HCT116 (cell line): ENCODE measurements at regions not wholly inside any gene's neighbourhood (a gene's known extent, or its start where the extent isn't known, plus 50 kb on each side); places are given as distances from the start of the nearest gene placed in this dataset.

Experiments
- ATAC-seq: fragments of 200-7000 bp; cut with Tn5 transposase; 2 replicates; pipeline ENCODE4 v1.9.1; 2020; ENCODE audit warnings: mild to moderate bottlenecking, moderate library complexity
- BruUV-seq: library from RNA; stranded (reverse); fragments of 400-500 nt; replicated peaks from 2 replicates; lab custom pipeline; 2021; lab: Mats Ljungman, UMichigan
- CTCF ChIA-PET: fragments of 300-600 bp; sonication (Branson Sonifier 250); formaldehyde crosslinking; loops from one replicate; lab custom pipeline; 2021; ENCODE audit warnings: antibody characterized with exemption; lab: Charles Lee
- POLR2A ChIA-PET: fragments of 300-600, 350-600 bp; sonication (Branson Sonifier 250); formaldehyde crosslinking; loops from one replicate; lab custom pipeline; 2021; ENCODE audit warnings: antibody characterized with exemption; lab: Charles Lee
- RAD21 ChIA-PET, 2 experiments: fragments of 300-600 bp; sonication (Branson Sonifier 250); formaldehyde crosslinking; loops; one replicate each; lab custom pipeline; 2023; ENCODE audit warnings: low total read pairs in 2 of 2; ENCODE audit not compliant: uncharacterized antibody in 2 of 2, unreplicated experiment in 2 of 2, low non-redundant PET in 1 of 2; lab: Charles Lee
- DNase-seq: peaks from one replicate; pipeline ENCODE4 v3.0.0-alpha.2; 2010; ENCODE audit warnings: low read depth, low spot score
- H2AFZ ChIP-seq: fragments of 200-600 bp; shearing (Covaris generic), sonication (generic); 2 replicates; pipeline ENCODE4 v1.6.1; 2017; ENCODE audit warnings: low read depth, mixed run types, mixed read lengths, antibody characterized with exemption, low read length; ENCODE audit not compliant: poor library complexity, severe bottlenecking
- H3K27ac ChIP-seq: 2 replicates; pipeline ENCODE4 v1.5.1; 2012; ENCODE audit warnings: low read depth, low read length
- H3K27me3 ChIP-seq: fragments of 200-600 bp; sonication (generic); 2 replicates; pipeline ENCODE4 v1.6.1; 2016; ENCODE audit warnings: mixed run types, low read length, mixed read lengths; ENCODE audit not compliant: insufficient read depth
- H3K36me3 ChIP-seq, 2 experiments: fragments of 200-500 bp in 1 of 2; fragments of 200-600 bp in 1 of 2; sonication (Bioruptor generic) in 1 of 2; sonication (generic) in 1 of 2; 2 replicates each; pipeline versions ENCODE4 v1.5.1 to v1.6.1; 2014 to 2016; ENCODE audit warnings: low read length in 2 of 2, inconsistent platforms in 1 of 2, mixed read lengths in 1 of 2, mixed run types in 1 of 2; ENCODE audit not compliant: insufficient read depth in 2 of 2, control insufficient read depth in 1 of 2
- H3K4me1 ChIP-seq, 2 experiments: fragments of 200-600 bp in 1 of 2; sonication (generic) in 1 of 2; 2 replicates each; pipeline versions ENCODE4 v1.5.1 to v1.6.1; 2012 to 2017; ENCODE audit warnings: low read length in 2 of 2, inconsistent platforms in 1 of 2, mild to moderate bottlenecking in 1 of 2, mixed read lengths in 1 of 2, mixed run types in 1 of 2, moderate library complexity in 1 of 2; ENCODE audit not compliant: insufficient read depth in 2 of 2, control insufficient read depth in 1 of 2
- H3K4me2 ChIP-seq: fragments of 200-600 bp; sonication (generic); 2 replicates; pipeline ENCODE4 v1.6.1; 2017; ENCODE audit warnings: mixed run types, low read length, mixed read lengths
- H3K4me3 ChIP-seq, 2 experiments: fragments of 200-600 bp in 1 of 2; sonication (generic) in 1 of 2; replicated peaks in 1 of 2; 2 replicates each; pipeline ENCODE4 v1.5.1; 2011 to 2016; ENCODE audit warnings: low read length in 2 of 2, control low read depth in 1 of 2, low read depth in 1 of 2, mild to moderate bottlenecking in 1 of 2, mixed read lengths in 1 of 2, mixed run types in 1 of 2
- H3K79me2 ChIP-seq: fragments of 200-600 bp; sonication (generic); 2 replicates; pipeline ENCODE4 v1.6.1; 2017; ENCODE audit warnings: mild to moderate bottlenecking, mixed run types, low read length, moderate library complexity, mixed read lengths; ENCODE audit not compliant: insufficient read depth
- H3K9ac ChIP-seq: fragments of 200-600 bp; sonication (generic); 2 replicates; pipeline ENCODE4 v1.6.1; 2016; ENCODE audit warnings: low read length, mixed read lengths
- H3K9me2 ChIP-seq: fragments of 200-600 bp; sonication (generic), shearing (Covaris generic); 2 replicates; pipeline ENCODE4 v1.6.1; 2017; ENCODE audit warnings: mixed run types, mild to moderate bottlenecking, moderate library complexity; ENCODE audit not compliant: insufficient read depth
- H3K9me3 ChIP-seq, 2 experiments: fragments of 200-500 bp in 1 of 2; fragments of 200-600 bp in 1 of 2; sonication (Bioruptor generic) in 1 of 2; sonication (generic) in 1 of 2; 2 replicates each; pipeline ENCODE4 v1.6.1; 2014 to 2017; ENCODE audit warnings: low read length in 2 of 2, mixed read lengths in 2 of 2, inconsistent platforms in 1 of 2, low read depth in 1 of 2, mild to moderate bottlenecking in 1 of 2, mixed run types in 1 of 2, moderate library complexity in 1 of 2; ENCODE audit not compliant: control insufficient read depth in 1 of 2, insufficient read depth in 1 of 2
- H4K20me1 ChIP-seq: fragments of 200-600 bp; sonication (generic), shearing (Covaris generic); 2 replicates; pipeline ENCODE4 v1.6.1; 2017; ENCODE audit warnings: mixed run types, mild to moderate bottlenecking, moderate library complexity; ENCODE audit not compliant: insufficient read depth
- CBX3 ChIP-seq: IDR thresholded peaks from 2 replicates; pipeline ENCODE4 v1.6.1; 2012; ENCODE audit warnings: low read depth
- CEBPB ChIP-seq: IDR thresholded peaks from 2 replicates; pipeline ENCODE4 v1.6.1; 2012; ENCODE audit warnings: low read depth
- ELF1 ChIP-seq: IDR thresholded peaks from 2 replicates; pipeline ENCODE4 v1.6.1; 2012; ENCODE audit warnings: low read depth, borderline replicate concordance
- FOSL1 ChIP-seq: IDR thresholded peaks from 2 replicates; pipeline ENCODE4 v1.6.1; 2012; ENCODE audit warnings: low read depth
- POLR2A ChIP-seq: IDR thresholded peaks from 2 replicates; pipeline ENCODE4 v1.7.0; 2011; ENCODE audit warnings: borderline replicate concordance; ENCODE audit not compliant: insufficient read depth, insufficient read length; ENCODE audit errors: extremely low read depth
- POLR2AphosphoS5 ChIP-seq: IDR thresholded peaks from 2 replicates; pipeline ENCODE4 v1.6.1; 2011; ENCODE audit warnings: mild to moderate bottlenecking, low read depth, low read length, moderate library complexity
- SIN3A ChIP-seq: IDR thresholded peaks from 2 replicates; pipeline ENCODE4 v1.6.1; 2012; ENCODE audit warnings: low read depth
- SP1 ChIP-seq: IDR thresholded peaks from 2 replicates; pipeline ENCODE4 v1.6.1; 2012; ENCODE audit warnings: low read depth
- SRF ChIP-seq: IDR thresholded peaks from 2 replicates; pipeline ENCODE4 v1.6.1; 2012; ENCODE audit warnings: low read depth
- TCF7L2 ChIP-seq: IDR thresholded peaks from 2 replicates; pipeline ENCODE4 v1.7.0; 2011; ENCODE audit warnings: borderline replicate concordance, inconsistent platforms; ENCODE audit not compliant: insufficient read depth, insufficient read length; ENCODE audit errors: extremely low read depth
- ZFX ChIP-seq: fragments of 450-650 bp; IDR thresholded peaks from 2 replicates; pipeline ENCODE4 v1.6.1; 2017
- intact Hi-C: fragments of 100-400 bp; cut with micrococcal nuclease; formaldehyde crosslinking; loops from 2 replicates; pipeline ENCODE4 v1.10.0; 2022
- TF ChIP-seq, protein P1 (sequence below): IDR thresholded peaks from 2 replicates; pipeline ENCODE4 v1.6.1; 2012; ENCODE audit warnings: low read depth
- TF ChIP-seq, protein P2 (sequence below): IDR thresholded peaks from 2 replicates; pipeline ENCODE4 v1.6.1; 2012
- TF ChIP-seq, protein P3 (sequence below): IDR thresholded peaks from 2 replicates; pipeline ENCODE4 v1.6.1; 2012
- TF ChIP-seq, protein P4 (sequence below), 3 experiments: fragments of 200-600 bp in 1 of 3; sonication (generic) in 1 of 3; IDR thresholded peaks in 2 of 3; conservative IDR thresholded peaks in 1 of 3; 2 replicates each; pipeline ENCODE4 v1.5.1; 2012 to 2017; ENCODE audit warnings: low read depth in 2 of 3, low read length in 2 of 3, antibody characterized with exemption in 1 of 3, borderline replicate concordance in 1 of 3, control low read depth in 1 of 3, mild to moderate bottlenecking in 1 of 3, mixed read lengths in 1 of 3, mixed run types in 1 of 3, moderate library complexity in 1 of 3; ENCODE audit not compliant: insufficient read depth in 1 of 3

- POLR2A ChIA-PET: no interaction called here
- Histone ChIP-seq H2AFZ (peak overlapping the region; percentile 98), H3K36me3 (no peaks in the 10 kb centered on the region), H3K4me1 (peaks cover 3 to 15% of the 10 kb centered on the region in 2 experiments; a peak in 2 of 4 replicates), H3K27ac (no peak overlapping the region), H3K4me2 (peak overlapping the region; percentile 83), H3K9me3 (no peaks in the 10 kb centered on the region), H3K27me3 (no peaks in the 10 kb centered on the region), H3K9me2 (no peaks in the 10 kb centered on the region), H3K4me3 (peak overlapping the region; percentile 36 to 58), H3K79me2 (no peaks in the 10 kb centered on the region), H4K20me1 (no peaks in the 10 kb centered on the region), H3K9ac (peak overlapping the region; percentile 33; the same call in 1 of the 2 replicates)
- CTCF ChIA-PET: no interaction called here
- intact Hi-C loops: no loop called here
- DNase-seq (no peak), ATAC-seq (no peak)
- BruUV-seq: no TSS peak
- RAD21 ChIA-PET: no interaction called here
- TF ChIP-seq, protein P1, sequence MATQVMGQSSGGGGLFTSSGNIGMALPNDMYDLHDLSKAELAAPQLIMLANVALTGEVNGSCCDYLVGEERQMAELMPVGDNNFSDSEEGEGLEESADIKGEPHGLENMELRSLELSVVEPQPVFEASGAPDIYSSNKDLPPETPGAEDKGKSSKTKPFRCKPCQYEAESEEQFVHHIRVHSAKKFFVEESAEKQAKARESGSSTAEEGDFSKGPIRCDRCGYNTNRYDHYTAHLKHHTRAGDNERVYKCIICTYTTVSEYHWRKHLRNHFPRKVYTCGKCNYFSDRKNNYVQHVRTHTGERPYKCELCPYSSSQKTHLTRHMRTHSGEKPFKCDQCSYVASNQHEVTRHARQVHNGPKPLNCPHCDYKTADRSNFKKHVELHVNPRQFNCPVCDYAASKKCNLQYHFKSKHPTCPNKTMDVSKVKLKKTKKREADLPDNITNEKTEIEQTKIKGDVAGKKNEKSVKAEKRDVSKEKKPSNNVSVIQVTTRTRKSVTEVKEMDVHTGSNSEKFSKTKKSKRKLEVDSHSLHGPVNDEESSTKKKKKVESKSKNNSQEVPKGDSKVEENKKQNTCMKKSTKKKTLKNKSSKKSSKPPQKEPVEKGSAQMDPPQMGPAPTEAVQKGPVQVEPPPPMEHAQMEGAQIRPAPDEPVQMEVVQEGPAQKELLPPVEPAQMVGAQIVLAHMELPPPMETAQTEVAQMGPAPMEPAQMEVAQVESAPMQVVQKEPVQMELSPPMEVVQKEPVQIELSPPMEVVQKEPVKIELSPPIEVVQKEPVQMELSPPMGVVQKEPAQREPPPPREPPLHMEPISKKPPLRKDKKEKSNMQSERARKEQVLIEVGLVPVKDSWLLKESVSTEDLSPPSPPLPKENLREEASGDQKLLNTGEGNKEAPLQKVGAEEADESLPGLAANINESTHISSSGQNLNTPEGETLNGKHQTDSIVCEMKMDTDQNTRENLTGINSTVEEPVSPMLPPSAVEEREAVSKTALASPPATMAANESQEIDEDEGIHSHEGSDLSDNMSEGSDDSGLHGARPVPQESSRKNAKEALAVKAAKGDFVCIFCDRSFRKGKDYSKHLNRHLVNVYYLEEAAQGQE: no peak
- no peak for TF ChIP-seq ZFX
- no peak for TF ChIP-seq POLR2AphosphoS5
- no peak for TF ChIP-seq CEBPB
- TF ChIP-seq POLR2A: no peak
- TF ChIP-seq TCF7L2: no peak
- no peak for TF ChIP-seq CBX3
- TF ChIP-seq SP1: no peak
- TF ChIP-seq, protein P2, sequence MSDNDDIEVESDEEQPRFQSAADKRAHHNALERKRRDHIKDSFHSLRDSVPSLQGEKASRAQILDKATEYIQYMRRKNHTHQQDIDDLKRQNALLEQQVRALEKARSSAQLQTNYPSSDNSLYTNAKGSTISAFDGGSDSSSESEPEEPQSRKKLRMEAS: no peak
- no peak for TF ChIP-seq SIN3A
- TF ChIP-seq, protein P3, sequence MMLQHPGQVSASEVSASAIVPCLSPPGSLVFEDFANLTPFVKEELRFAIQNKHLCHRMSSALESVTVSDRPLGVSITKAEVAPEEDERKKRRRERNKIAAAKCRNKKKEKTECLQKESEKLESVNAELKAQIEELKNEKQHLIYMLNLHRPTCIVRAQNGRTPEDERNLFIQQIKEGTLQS: no peak
- TF ChIP-seq, protein P4, sequence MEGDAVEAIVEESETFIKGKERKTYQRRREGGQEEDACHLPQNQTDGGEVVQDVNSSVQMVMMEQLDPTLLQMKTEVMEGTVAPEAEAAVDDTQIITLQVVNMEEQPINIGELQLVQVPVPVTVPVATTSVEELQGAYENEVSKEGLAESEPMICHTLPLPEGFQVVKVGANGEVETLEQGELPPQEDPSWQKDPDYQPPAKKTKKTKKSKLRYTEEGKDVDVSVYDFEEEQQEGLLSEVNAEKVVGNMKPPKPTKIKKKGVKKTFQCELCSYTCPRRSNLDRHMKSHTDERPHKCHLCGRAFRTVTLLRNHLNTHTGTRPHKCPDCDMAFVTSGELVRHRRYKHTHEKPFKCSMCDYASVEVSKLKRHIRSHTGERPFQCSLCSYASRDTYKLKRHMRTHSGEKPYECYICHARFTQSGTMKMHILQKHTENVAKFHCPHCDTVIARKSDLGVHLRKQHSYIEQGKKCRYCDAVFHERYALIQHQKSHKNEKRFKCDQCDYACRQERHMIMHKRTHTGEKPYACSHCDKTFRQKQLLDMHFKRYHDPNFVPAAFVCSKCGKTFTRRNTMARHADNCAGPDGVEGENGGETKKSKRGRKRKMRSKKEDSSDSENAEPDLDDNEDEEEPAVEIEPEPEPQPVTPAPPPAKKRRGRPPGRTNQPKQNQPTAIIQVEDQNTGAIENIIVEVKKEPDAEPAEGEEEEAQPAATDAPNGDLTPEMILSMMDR (IDR thresholded peaks at IDR 0.05 in 2 of 3, conservative IDR thresholded peaks at IDR 0.05 in 1 of 3; ENCODE audit: borderline replicate concordance in 1 of 3, insufficient read depth in 1 of 3, low read depth in 2 of 3, low read length in 2 of 3): no peak
- TF ChIP-seq ELF1: no peak
- no peak for TF ChIP-seq SRF
- TF ChIP-seq FOSL1: no peak
These were observed 109.6 kb downstream of the SPRY1 start for GRCh38 chr4:123506011-123506695.
